ENCODE measurements at regions not wholly inside any gene's neighbourhood (a gene's known extent, or its start where the extent isn't known, plus 50 kb on each side); places are given as distances from the start of the nearest gene placed in this dataset.

DNA sequence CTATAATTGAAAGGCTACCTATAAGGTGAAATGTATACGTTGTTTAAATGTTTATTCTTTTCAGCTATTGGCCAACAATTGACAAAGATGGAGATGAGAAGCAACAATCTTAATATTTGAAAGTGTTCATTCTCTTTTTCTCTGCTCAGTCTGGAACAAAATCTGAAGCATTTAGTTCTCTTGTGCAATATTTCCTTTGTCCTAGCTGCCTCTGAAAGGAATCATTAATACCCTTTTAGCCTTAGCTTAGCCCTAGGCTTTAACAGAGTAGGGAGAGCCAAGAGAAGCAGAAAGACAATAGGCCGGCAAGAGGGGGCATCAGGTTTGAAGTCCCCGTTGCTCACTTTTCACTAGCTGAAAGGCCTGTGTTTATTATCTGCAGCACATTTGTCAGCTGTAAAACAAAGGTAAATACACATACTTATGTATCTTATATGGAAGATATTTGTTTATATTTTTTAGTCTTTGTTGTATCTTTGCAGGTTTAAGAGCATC lies 422.5 kb upstream of the SEMA6D start:
- TF ChIP-seq EGR1 (IDR thresholded peaks at IDR 0.05) (no peak), EP300 (IDR thresholded peaks at IDR 0.05; ENCODE audit: borderline replicate concordance) (no peak), RAD21 (IDR thresholded peaks at IDR 0.05; ENCODE audit: low read depth) (no peak), USF1 (IDR thresholded peaks at IDR 0.05) (no peak), TEAD4 (IDR thresholded peaks at IDR 0.05) (no peak)
